Cardiac septum (tissue), 1 donor: ENCODE measurements at regions not wholly inside any gene's neighbourhood (a gene's known extent, or its start where the extent isn't known, plus 50 kb on each side); places are given as distances from the start of the nearest gene placed in this dataset.

ENCODE experiments used
- DNase-seq: peaks from one replicate; pipeline ENCODE4 v3.0.0-alpha.2; 2020; ENCODE audit warnings: low spot score
- intact Hi-C: fragments of 100-400 bp; cut with DNase I; formaldehyde crosslinking; loops from one replicate; pipeline ENCODE4 v1.14.0; 2022
- donor health status: DM: no; HTN: no; CAD: no.

DNA sequence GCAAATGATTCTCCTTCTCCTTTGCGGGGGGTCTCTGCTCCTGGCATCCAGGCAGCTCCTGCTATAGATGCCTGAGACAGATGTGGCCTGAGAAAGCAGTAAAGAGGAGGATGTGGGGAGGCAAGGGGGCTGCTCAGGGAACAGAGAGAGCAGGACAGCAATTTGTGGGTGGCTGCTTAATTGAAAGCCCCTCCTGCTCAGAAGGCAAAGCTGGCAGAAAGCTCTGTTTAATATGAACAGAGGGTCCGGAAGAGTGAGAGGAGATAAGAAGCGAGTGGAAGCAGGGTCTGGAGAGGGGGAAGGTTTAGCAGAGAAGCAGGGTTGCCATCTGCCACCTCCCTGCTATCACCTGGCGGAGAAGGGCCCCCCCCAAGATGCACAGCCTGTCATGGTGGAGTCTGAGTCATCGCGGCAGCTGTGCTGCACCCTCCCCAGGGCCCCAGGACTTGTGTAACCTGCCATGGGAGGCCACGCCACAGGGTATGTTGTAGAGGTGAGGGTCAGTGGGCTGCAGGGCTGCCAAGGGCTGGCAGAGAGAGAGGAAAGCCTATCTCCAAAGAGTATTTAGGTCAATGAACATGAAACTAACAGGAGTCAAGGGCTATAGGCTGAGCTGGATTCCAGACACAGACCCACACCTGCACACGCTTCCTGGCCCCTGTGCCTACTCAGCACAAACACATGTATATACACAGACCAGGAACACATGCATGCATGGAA, 1109.8 kb upstream of the AUTS2 start:
- DNase-seq = no peak
- intact Hi-C loops = no loop called here

DNA sequence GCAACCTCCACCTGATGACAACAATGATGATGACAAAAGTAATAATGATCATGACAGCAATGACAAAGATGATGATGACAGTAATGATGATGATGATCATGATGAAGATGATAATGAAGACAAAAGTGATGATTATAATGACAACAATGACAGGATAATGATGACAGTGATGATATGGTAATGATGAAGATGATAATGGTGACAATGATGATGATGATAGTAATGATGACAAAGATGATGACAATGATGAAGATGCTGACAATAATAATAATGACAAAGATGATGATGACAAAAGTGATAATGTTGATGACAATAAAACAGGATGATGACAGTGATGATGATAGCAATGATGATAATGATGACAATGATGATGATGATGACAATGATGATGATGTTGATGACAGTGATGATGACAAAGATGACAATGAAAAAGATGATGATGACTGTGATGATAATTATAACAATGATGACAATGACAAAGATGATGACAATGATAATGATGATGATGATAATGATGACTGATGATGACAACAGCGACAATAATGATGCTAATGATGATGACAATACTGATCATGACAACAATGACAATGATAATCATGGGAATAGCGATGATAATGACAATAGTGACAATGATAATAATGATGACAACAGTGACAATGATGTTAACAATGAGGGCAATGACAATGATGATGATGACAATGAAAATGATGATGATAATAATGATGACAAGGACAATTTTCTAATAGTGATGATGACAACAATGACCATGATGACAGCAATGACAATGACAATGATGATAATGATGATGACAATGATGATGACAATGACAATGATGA, 1106.5 kb upstream of the AUTS2 start:
- intact Hi-C loops = no loop called here
- no peak for DNase-seq

DNA sequence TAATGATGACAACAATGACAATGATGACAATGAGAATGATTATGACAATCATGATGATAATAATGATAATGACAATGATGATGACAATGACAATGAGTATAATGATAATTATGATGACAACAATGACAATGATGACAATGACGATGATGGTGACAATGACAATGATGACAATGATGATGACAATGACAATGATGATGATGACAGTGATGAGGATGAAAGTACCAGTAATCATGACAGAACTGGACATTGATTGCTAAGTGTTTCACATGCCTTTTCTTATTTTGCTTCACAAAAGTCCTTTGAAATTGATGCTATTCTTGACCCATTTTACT, 1106.0 kb upstream of the AUTS2 start:
- DNase-seq = no peak
- intact Hi-C loops = no loop called here

DNA sequence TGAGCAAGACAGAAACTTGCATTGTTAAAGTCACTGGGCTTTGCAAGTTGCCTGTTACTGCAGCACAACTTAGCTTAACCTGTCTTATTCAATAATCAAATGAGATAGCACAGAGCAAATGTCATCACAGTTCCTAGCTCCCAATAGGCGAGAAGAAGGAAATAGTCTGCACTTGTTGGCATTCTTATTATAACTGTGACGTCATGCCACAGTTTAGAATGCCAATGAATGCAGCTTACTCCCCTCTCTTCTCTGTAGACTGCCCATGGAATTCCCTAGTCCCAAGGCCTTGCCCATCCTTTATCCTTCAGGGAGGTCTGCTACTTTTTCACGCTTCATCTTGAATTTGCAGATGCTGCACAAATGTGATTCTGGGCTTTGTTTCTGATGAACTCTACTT, 1094.9 kb upstream of the AUTS2 start:
- intact Hi-C loops = no loop called here
- DNase-seq = no peak

DNA sequence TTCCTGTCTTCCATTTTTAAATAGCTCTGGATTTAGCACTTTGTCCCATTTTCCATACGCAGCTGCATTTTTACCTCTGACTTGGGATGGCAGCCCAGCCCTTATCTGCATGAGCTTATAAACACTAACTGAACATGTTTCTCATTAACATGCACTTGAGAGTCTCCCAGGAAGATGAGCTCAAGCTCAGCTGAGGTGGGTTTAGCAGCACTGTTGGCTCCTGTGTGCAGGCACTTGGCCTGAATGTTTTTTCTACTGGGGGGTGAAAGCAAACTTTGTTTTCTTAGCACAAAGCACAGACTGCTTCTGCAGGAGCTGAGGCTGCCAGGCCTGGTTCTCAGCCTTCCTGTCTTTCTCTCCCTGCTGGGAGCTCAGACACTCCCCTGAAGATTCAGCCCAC, 1093.6 kb upstream of the AUTS2 start:
- DNase-seq = no peak
- intact Hi-C loops = no loop called here

DNA sequence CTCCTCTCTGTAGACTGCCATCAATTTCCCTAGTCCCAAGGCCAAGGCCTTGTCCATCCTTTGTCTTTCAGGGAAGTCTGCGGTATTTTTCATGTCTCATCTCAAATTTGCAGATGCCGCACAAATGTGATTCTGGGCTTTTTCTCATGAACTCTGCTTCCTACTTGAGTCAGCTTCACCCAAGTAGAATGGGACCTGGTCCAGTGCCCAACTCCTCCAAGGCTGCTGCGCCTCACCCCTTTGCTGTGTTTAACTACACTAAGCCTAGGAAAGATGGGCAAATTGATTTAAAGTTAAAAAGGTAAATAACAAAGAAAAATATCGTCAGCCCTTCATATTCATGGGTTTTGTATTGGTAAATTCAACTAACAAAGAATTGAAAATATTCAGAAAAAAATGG, 1092.6 kb upstream of the AUTS2 start:
- intact Hi-C loops = no loop called here
- no peak for DNase-seq

DNA sequence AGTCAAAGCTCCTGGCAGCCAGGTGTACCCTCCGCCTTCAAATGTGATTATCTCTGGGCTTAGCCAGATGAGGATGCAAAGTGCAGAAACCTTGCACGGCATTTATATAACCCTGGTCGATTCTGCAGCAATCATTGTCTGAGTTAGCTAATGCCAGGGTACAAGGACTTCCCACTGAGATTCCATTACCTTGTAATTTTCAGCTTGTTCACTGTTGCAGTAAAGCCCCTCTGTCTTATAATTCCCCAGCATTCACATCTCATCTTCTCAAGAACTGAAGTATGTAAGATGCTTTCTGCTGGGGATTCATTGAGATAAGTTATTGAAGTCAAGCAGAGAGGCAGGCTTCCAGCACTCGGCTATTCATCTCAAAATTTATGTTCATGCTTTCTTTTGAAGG, 1090.6 kb upstream of the AUTS2 start:
- intact Hi-C loops = no loop called here
- DNase-seq = no peak

DNA sequence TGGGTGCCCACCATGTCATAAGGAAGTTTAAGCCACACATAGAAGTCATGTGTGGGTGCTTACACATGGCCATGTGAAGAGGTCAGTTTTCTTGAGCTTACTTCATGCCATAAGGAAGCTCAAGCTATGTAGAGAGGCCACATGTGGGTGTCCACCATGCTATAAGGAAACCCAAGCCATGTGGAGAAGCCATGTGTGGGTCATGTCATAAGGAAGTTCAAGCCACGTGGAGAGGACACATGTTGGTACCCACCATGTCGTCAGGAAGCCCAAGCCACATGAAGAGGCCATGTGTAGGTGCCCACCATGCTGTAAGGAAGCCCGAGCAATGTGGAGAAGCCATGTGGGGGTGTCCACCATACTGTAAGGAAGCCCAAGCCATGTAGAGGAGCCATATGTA, 1089.2 kb upstream of the AUTS2 start:
- intact Hi-C loops = no loop called here
- no peak for DNase-seq

DNA sequence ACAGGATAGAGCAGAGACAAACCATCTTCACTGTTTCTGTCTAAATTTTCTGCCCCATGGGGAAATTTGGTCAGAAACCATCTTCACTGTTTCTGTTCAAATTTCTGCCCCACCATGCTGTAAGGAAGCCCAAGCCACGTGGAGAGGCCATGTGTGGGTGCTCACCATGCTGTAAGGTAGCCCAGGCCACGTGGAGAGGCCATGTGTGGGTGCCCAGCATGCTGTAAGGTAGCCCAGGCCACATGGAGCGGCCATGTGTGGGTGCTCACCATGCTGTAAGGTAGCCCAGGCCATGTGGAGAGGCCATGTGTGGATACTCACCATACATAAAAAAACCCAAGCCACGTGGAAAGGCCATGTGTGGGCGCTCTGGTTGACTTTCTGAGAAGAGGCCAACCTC, 1088.7 kb upstream of the AUTS2 start:
- DNase-seq = no peak
- intact Hi-C loops = no loop called here

DNA sequence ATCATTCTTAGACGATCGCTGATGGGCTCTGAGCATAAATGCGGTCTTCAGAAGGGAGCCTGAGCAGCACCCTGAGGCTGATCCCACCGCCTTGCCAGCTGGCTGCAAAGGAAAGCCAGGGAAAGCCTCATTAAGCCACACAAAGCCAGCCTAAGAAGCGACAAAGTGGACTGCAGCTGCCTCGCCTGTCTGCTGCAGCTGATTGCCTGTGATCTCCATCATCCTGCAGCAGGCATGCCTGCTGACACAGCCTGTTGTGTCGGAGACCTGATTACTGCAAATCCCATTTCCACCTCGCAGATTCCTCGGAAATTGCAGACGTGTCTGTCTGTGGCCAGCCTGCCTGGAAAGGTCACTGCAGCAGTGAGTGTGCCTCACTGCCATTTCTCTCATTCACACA, 1087.0 kb upstream of the AUTS2 start:
- intact Hi-C loops = no loop called here
- no peak for DNase-seq

DNA sequence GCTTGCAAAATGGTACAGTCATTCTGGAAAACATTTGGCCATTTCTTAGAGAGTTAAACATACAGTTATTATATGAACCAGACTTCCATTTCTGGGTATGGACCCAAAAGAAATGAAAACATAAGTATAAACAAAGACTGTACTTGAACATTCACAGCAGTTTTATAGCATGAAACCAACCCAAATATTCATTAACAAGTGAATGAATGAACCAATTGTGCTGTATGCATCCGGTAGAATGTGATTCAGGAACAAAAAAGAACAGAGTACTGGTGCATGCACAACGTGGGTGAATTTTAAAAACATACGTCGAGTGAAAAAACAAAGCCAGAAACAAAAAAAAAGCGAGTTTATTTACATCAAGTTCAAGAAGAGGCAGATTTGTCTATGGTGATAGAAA, 1085.8 kb upstream of the AUTS2 start:
- intact Hi-C loops = no loop called here
- no peak for DNase-seq

DNA sequence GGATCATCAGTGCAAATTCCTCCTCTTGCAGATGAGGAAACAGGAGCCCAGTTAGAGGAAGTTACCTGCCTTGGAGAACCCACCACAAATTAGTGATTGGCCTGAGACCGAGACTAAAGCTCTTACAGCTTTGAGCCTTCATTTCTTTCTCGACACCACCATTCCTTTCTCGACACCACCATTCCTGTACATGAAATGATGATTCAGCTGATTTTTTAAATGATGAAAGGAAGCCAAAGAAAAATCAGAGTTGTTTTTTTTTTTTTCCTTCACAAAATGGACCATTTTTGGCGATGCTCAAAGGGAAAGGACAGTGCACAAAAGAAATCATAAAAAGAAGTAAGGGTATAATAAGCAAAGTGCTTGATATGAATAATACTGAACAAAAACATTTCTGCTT, 1080.2 kb upstream of the AUTS2 start:
- no peak for DNase-seq

DNA sequence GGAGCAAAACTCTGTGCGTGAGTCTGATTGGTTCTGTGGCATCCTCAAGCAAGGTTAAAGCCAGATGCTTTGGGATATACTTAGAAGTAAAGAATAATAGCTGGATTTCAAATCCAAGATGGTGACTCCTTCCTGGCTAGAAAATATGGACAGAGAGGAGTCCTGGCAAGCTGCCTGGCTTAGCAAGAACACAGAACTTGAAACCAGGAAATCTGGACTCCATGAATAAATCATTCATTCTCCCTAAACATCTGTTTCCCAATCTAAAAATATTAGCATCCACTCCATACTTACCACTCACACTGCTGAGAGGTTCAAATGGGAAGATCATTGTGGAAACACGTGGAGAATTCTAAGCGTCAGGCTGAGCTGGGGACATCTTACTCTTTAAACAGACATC, 1074.1 kb upstream of the AUTS2 start:
- DNase-seq = no peak
- intact Hi-C loops = no loop called here

More for the DNA sequence above, 1080.2 kb upstream of the AUTS2 start:
- intact Hi-C loops = no loop called here

DNA sequence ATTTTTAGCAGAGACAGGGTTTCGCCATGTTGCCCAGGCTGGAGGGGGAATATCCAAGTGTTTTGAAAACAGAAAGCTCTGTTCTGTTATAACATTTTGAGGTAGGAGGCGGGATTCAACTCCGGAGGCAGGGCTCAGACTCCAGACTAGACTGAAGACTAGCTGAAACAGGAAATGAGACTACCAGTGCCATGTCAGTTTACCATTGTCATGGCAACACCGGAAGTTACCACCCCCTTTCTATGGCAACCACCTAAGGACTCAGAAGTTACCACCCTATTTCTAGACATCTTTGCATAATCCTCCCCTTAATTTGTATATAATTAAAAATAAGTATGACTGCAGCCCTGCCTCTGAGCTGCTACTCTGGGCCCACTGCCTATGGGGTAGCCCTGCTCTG, 1069.1 kb upstream of the AUTS2 start:
- intact Hi-C loops = no loop called here
- DNase-seq = no peak

DNA sequence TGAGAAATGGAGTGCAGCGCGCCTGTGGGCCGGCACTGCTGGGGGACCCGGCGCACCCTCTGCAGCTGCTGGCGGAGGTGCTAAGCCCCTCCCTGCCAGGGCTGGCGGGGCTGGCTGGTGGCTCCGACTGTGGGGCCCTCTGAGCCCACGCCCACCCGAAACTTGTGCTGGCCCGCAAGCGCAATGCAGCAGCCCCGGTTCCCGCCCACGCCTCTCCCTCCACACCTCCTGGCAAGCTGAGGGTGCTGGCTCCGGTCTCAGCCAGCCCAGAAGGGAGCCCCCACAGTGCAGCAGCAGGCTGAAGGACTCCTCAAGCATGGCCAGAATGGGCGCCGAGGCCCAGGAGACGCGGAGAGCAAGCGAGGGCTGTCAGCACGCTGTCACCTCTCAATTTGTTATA, 1063.0 kb upstream of the AUTS2 start:
- DNase-seq = no peak
- intact Hi-C loops = no loop called here

DNA sequence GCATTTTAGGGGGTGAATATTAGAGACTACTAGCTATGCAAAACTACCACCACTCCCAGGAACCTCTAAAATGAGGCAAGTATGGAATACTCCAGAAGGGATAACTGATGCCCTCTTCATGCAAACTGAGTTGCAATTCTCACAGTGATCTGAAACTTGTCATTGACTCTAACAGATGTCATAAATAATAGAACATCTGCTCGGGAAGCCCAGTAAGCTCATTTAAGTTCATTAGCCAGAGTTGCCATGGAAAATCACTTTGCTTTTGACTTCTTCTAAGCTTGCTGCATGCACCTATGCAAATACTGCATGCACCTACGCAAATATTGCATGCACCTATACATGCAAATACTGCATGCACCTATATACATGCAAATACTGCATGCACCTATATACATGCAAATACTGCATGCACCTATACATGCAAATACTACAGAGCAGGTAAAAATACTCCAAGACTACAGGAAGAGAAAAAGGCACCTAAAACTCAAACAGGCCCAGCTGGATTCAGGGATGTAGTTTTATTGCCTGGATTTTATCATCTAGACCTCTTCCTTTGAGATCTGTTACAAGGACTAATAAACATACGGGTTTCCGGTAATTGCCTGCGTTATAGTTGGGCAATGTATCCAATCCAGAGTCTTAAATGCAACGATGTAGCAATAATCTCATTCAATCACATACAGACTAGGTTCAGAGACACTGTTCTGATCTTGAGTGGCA, 1061.1 kb upstream of the AUTS2 start:
- no peak for DNase-seq
- intact Hi-C loops = no loop called here

DNA sequence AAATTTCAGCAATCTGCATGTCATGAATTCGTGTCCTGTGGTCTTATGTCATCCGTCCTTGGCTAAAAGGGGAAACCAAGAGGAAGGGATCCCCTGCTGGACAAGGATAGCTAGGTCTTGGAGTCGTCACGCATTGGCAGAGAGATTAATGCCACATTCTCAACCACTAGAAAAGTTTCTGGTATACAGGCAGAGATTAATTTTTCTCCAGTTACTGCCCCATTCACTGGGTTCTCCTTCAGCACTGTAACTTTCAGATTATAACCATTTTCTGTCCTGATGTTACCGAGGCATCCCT, 1060.6 kb upstream of the AUTS2 start:
- no peak for DNase-seq
- intact Hi-C loops = no loop called here

DNA sequence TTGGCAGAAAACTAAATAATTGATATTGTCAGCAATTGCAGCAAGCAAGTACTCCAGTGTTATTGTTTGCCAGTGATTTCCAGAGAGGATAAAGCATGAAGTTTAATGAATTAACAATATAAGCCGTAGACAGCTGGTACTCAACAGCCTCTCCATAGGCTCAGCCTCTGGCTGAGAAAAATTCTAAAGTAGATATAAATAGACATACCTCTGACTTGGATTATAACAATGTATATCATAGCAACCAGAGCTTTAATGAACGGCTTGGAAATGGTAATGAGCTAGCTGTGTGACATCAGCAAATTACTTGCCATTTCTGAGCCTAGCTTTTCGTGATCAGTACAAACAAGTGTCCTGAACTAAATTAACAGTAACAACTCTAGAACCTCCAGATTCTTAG, 1055.4 kb upstream of the AUTS2 start:
- intact Hi-C loops = no loop called here
- DNase-seq = no peak

DNA sequence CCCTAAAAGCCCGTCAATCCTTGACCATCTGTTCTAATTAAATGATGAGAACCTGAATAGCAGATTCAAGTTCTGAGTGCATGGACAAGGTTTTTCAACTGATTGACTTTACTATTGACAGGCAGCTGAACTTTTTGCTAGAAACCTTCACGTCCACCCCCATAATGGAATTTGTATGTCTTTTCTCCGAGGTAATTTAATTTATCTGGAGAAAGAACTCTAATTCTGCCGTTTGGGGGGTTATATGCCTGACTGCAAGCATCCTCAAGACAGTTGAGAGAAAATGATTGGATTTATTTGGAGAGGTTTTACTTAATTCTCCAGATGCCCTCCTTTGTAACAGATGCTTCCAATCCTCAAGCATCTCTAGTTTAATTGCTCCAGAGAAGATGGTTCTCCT, 1053.4 kb upstream of the AUTS2 start:
- intact Hi-C loops = no loop called here
- DNase-seq = no peak

DNA sequence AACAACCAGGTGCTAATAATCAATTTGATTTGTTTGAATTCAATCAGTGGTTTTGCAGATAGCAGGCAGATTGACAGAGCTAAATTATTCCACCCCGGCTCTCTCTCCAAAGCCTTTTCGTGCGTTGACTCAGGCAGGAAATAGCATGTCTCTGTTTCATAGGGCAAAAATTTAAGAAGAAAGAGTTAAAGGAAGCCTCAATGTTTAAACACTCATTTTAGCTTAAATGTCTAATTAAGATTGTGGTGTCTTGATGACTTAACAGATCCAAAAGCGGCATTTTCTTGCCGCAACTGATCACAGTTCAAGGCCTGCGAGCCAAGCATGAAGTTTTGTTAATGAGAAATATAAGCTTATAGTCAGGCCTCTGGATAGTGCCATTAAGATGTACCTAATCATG, 1051.1 kb upstream of the AUTS2 start:
- DNase-seq = no peak
- intact Hi-C loops = no loop called here

DNA sequence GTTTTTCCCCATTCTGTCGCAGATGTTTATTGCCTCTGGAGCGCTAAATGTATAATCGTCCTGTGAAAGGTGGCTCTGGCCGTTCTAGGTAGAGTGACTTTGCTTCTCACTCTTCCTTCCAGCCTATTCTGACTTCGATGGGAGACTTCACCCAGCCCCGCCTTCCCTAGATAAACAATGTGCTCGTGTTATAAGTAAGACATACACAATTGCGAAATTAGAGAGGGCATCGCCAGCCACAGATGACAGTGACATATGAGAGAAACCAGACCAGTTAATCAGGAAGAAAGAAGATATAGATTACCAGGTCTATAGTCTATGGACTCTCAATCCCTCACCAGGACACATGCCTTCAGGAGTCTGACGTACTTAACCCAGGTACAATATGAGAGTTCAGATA, 1050.5 kb upstream of the AUTS2 start:
- intact Hi-C loops = no loop called here
- no peak for DNase-seq
